ENCODE measurements at regions not wholly inside any gene's neighbourhood (a gene's known extent, or its start where the extent isn't known, plus 50 kb on each side); places are given as distances from the start of the nearest gene placed in this dataset.

- Histone ChIP-seq H3K36me3 (ENCODE audit: control insufficient read depth, insufficient read depth, low read length) (no peaks in the 10 kb centered on the region), H3K4me1 (ENCODE audit: control insufficient read depth, insufficient read depth, low read length) (no peaks in the 10 kb centered on the region), H3K9me3 (ENCODE audit: control insufficient read depth, insufficient read depth, low read length) (no peaks in the 10 kb centered on the region), H3K4me3 (ENCODE audit: low read length) (no peak overlapping the region), H3K27ac (ENCODE audit: low read length) (no peak overlapping the region), H3K27me3 (ENCODE audit: control insufficient read depth, insufficient read depth, low read length) (no peaks in the 10 kb centered on the region)
- DNase-seq (ENCODE audit: low read depth, low spot score), result no peak
- no CpG with 5 or more reads among the region's 1 CpG for WGBS (ENCODE audit: insufficient coverage, insufficient read length)
Observed at GRCh38 chr7:93830141-93830925, 60.2 kb downstream of the TFPI2 start.

GRCh38 chr7:93828260-93828659 is 62.3 kb downstream of the TFPI2 start:
- H3K27me3 ChIP-seq (ENCODE audit: control insufficient read depth, insufficient read depth, low read length), result no peaks in the 10 kb centered on the region
- H3K4me1 ChIP-seq (ENCODE audit: control insufficient read depth, insufficient read depth, low read length), result no peaks in the 10 kb centered on the region
- no CpG with 5 or more reads among the region's 5 CpGs for WGBS (ENCODE audit: insufficient coverage, insufficient read length)
- no peak overlapping the region for H3K27ac ChIP-seq (ENCODE audit: low read length)
- no peak for DNase-seq (ENCODE audit: low read depth, low spot score)
- no peak overlapping the region for H3K4me3 ChIP-seq (ENCODE audit: low read length)
- no peaks in the 10 kb centered on the region for H3K36me3 ChIP-seq (ENCODE audit: control insufficient read depth, insufficient read depth, low read length)
- H3K9me3 ChIP-seq (ENCODE audit: control insufficient read depth, insufficient read depth, low read length), result no peaks in the 10 kb centered on the region

GRCh38 chr7:93823621-93824020 is 66.9 kb downstream of the TFPI2 start:
- Histone ChIP-seq H3K4me1 (ENCODE audit: control insufficient read depth, insufficient read depth, low read length) (no peaks in the 10 kb centered on the region), H3K27me3 (ENCODE audit: control insufficient read depth, insufficient read depth, low read length) (no peaks in the 10 kb centered on the region), H3K4me3 (ENCODE audit: low read length) (no peak overlapping the region), H3K27ac (ENCODE audit: low read length) (no peak overlapping the region), H3K9me3 (ENCODE audit: control insufficient read depth, insufficient read depth, low read length) (no peaks in the 10 kb centered on the region), H3K36me3 (ENCODE audit: control insufficient read depth, insufficient read depth, low read length) (no peaks in the 10 kb centered on the region)
- WGBS (ENCODE audit: insufficient coverage, insufficient read length), result no CpG with 5 or more reads among the region's 1 CpG
- DNase-seq (ENCODE audit: low read depth, low spot score), result no peak

GRCh38 chr7:93821463-93821862 is 69.1 kb downstream of the TFPI2 start:
- no peaks in the 10 kb centered on the region for H3K27me3 ChIP-seq (ENCODE audit: control insufficient read depth, insufficient read depth, low read length)

GRCh38 chr7:93819699-93820098 is 70.9 kb downstream of the TFPI2 start:
- no peaks in the 10 kb centered on the region for H3K27me3 ChIP-seq (ENCODE audit: control insufficient read depth, insufficient read depth, low read length)
- no peak for DNase-seq (ENCODE audit: low read depth, low spot score)
- no CpG with 5 or more reads among the region's 7 CpGs for WGBS (ENCODE audit: insufficient coverage, insufficient read length)

More at GRCh38 chr7:93821463-93821862, 69.1 kb downstream of the TFPI2 start:
- Histone ChIP-seq H3K4me3 (ENCODE audit: low read length) (no peak overlapping the region), H3K9me3 (ENCODE audit: control insufficient read depth, insufficient read depth, low read length) (no peaks in the 10 kb centered on the region), H3K27ac (ENCODE audit: low read length) (no peak overlapping the region), H3K36me3 (ENCODE audit: control insufficient read depth, insufficient read depth, low read length) (no peaks in the 10 kb centered on the region), H3K4me1 (ENCODE audit: control insufficient read depth, insufficient read depth, low read length) (no peaks in the 10 kb centered on the region)
- no CpG with 5 or more reads among the region's 1 CpG for WGBS (ENCODE audit: insufficient coverage, insufficient read length)
- no peak for DNase-seq (ENCODE audit: low read depth, low spot score)

GRCh38 chr7:93817526-93817925 is 73.0 kb downstream of the TFPI2 start:
- no peak for DNase-seq (ENCODE audit: low read depth, low spot score)
- Histone ChIP-seq H3K36me3 (ENCODE audit: control insufficient read depth, insufficient read depth, low read length) (no peaks in the 10 kb centered on the region), H3K27me3 (ENCODE audit: control insufficient read depth, insufficient read depth, low read length) (no peaks in the 10 kb centered on the region), H3K4me3 (ENCODE audit: low read length) (no peak overlapping the region), H3K4me1 (ENCODE audit: control insufficient read depth, insufficient read depth, low read length) (no peaks in the 10 kb centered on the region), H3K27ac (ENCODE audit: low read length) (no peak overlapping the region), H3K9me3 (ENCODE audit: control insufficient read depth, insufficient read depth, low read length) (no peaks in the 10 kb centered on the region)
- WGBS (ENCODE audit: insufficient coverage, insufficient read length), result no CpG with 5 or more reads among the region's 1 CpG

More at GRCh38 chr7:93819699-93820098, 70.9 kb downstream of the TFPI2 start:
- Histone ChIP-seq H3K4me1 (ENCODE audit: control insufficient read depth, insufficient read depth, low read length) (no peaks in the 10 kb centered on the region), H3K4me3 (ENCODE audit: low read length) (no peak overlapping the region), H3K36me3 (ENCODE audit: control insufficient read depth, insufficient read depth, low read length) (no peaks in the 10 kb centered on the region), H3K9me3 (ENCODE audit: control insufficient read depth, insufficient read depth, low read length) (no peaks in the 10 kb centered on the region), H3K27ac (ENCODE audit: low read length) (no peak overlapping the region)

GRCh38 chr7:93817004-93817403 is 73.5 kb downstream of the TFPI2 start:
- H3K4me1 ChIP-seq (ENCODE audit: control insufficient read depth, insufficient read depth, low read length), result no peaks in the 10 kb centered on the region
- no peak overlapping the region for H3K4me3 ChIP-seq (ENCODE audit: low read length)
- H3K27ac ChIP-seq (ENCODE audit: low read length), result no peak overlapping the region
- H3K27me3 ChIP-seq (ENCODE audit: control insufficient read depth, insufficient read depth, low read length), result no peaks in the 10 kb centered on the region
- no peak for DNase-seq (ENCODE audit: low read depth, low spot score)
- no peaks in the 10 kb centered on the region for H3K36me3 ChIP-seq (ENCODE audit: control insufficient read depth, insufficient read depth, low read length)
- no peaks in the 10 kb centered on the region for H3K9me3 ChIP-seq (ENCODE audit: control insufficient read depth, insufficient read depth, low read length)

- H3K36me3 ChIP-seq (ENCODE audit: control insufficient read depth, insufficient read depth, low read length), result no peaks in the 10 kb centered on the region
- H3K4me1 ChIP-seq (ENCODE audit: control insufficient read depth, insufficient read depth, low read length), result no peaks in the 10 kb centered on the region
- no peaks in the 10 kb centered on the region for H3K27me3 ChIP-seq (ENCODE audit: control insufficient read depth, insufficient read depth, low read length)
- no peak overlapping the region for H3K27ac ChIP-seq (ENCODE audit: low read length)
- H3K9me3 ChIP-seq (ENCODE audit: control insufficient read depth, insufficient read depth, low read length), result no peaks in the 10 kb centered on the region
- DNase-seq (ENCODE audit: low read depth, low spot score), result no peak
- no peak overlapping the region for H3K4me3 ChIP-seq (ENCODE audit: low read length)
- WGBS (ENCODE audit: insufficient coverage, insufficient read length), result no CpG with 5 or more reads among the region's 1 CpG
Observed at GRCh38 chr7:93813514-93813913, 77.0 kb downstream of the TFPI2 start.

- Histone ChIP-seq H3K27ac (ENCODE audit: low read length) (no peak overlapping the region), H3K36me3 (ENCODE audit: control insufficient read depth, insufficient read depth, low read length) (no peaks in the 10 kb centered on the region), H3K9me3 (ENCODE audit: control insufficient read depth, insufficient read depth, low read length) (no peaks in the 10 kb centered on the region), H3K27me3 (ENCODE audit: control insufficient read depth, insufficient read depth, low read length) (no peaks in the 10 kb centered on the region), H3K4me3 (ENCODE audit: low read length) (no peak overlapping the region), H3K4me1 (ENCODE audit: control insufficient read depth, insufficient read depth, low read length) (no peaks in the 10 kb centered on the region)
- no CpG with 5 or more reads among the region's 4 CpGs for WGBS (ENCODE audit: insufficient coverage, insufficient read length)
- no peak for DNase-seq (ENCODE audit: low read depth, low spot score)
Observed at GRCh38 chr7:93812061-93812460, 78.5 kb downstream of the TFPI2 start.

- H3K36me3 ChIP-seq (ENCODE audit: control insufficient read depth, insufficient read depth, low read length), result no peaks in the 10 kb centered on the region
- H3K4me3 ChIP-seq (ENCODE audit: low read length), result no peak overlapping the region
- no peaks in the 10 kb centered on the region for H3K4me1 ChIP-seq (ENCODE audit: control insufficient read depth, insufficient read depth, low read length)
- no peaks in the 10 kb centered on the region for H3K27me3 ChIP-seq (ENCODE audit: control insufficient read depth, insufficient read depth, low read length)
- no peaks in the 10 kb centered on the region for H3K9me3 ChIP-seq (ENCODE audit: control insufficient read depth, insufficient read depth, low read length)
- no peak for DNase-seq (ENCODE audit: low read depth, low spot score)
- H3K27ac ChIP-seq (ENCODE audit: low read length), result no peak overlapping the region
Observed at GRCh38 chr7:93811198-93811597, 79.4 kb downstream of the TFPI2 start.

GRCh38 chr7:93810561-93810960 is 80.0 kb downstream of the TFPI2 start:
- DNase-seq (ENCODE audit: low read depth, low spot score), result no peak
- no peaks in the 10 kb centered on the region for H3K27me3 ChIP-seq (ENCODE audit: control insufficient read depth, insufficient read depth, low read length)
- no peak overlapping the region for H3K27ac ChIP-seq (ENCODE audit: low read length)
- H3K36me3 ChIP-seq (ENCODE audit: control insufficient read depth, insufficient read depth, low read length), result no peaks in the 10 kb centered on the region
- no peaks in the 10 kb centered on the region for H3K4me1 ChIP-seq (ENCODE audit: control insufficient read depth, insufficient read depth, low read length)
- H3K4me3 ChIP-seq (ENCODE audit: low read length), result no peak overlapping the region
- H3K9me3 ChIP-seq (ENCODE audit: control insufficient read depth, insufficient read depth, low read length), result no peaks in the 10 kb centered on the region

Data from iPS DF 6.9 (cell line).